WERI-Rb-1 (cell line): ENCODE measurements at regions not wholly inside any gene's neighbourhood (a gene's known extent, or its start where the extent isn't known, plus 50 kb on each side); places are given as distances from the start of the nearest gene placed in this dataset.
"Not testable (repeated sequence)": the region's sequence is repeated elsewhere in the genome, so short reads cannot be mapped to it uniquely, and the experiment has no call there.

Source experiments
- DNase-seq: peaks from one replicate; pipeline ENCODE4 v3.0.0-alpha.2; 2020
- H3K27ac ChIP-seq: fragments of 250-450 bp; sonication (Bioruptor Pico); 2 replicates; pipeline ENCODE4 v1.5.1; 2020; ENCODE audit warnings: mild to moderate bottlenecking, moderate library complexity
- H3K27me3 ChIP-seq: fragments of 250-450 bp; sonication (Bioruptor Pico); 2 replicates; pipeline ENCODE4 v1.5.1; 2021; ENCODE audit warnings: mild to moderate bottlenecking, low read depth, moderate library complexity; ENCODE audit not compliant: insufficient read depth, severe bottlenecking
- H3K36me3 ChIP-seq: fragments of 250-450 bp; sonication (Bioruptor Pico); 2 replicates; pipeline ENCODE4 v1.5.1; 2020; ENCODE audit warnings: mild to moderate bottlenecking, moderate library complexity
- H3K4me3 ChIP-seq: 2 replicates; pipeline ENCODE4 v1.5.1; 2011; ENCODE audit warnings: low read depth, mild to moderate bottlenecking, control low read depth, low read length
- H3K9me3 ChIP-seq: fragments of 250-450 bp; sonication (Bioruptor Pico); 2 replicates; pipeline ENCODE4 v1.5.1; 2021; ENCODE audit warnings: mild to moderate bottlenecking, moderate library complexity; ENCODE audit not compliant: severe bottlenecking
- CTCF ChIP-seq: IDR thresholded peaks from 2 replicates; pipeline ENCODE4 v1.5.1; 2011; ENCODE audit warnings: low read depth, mild to moderate bottlenecking, control low read depth, inconsistent platforms, low read length

GRCh38 chr2:150674283-150674682, 186.8 kb upstream of the RND3 start:
- DNase-seq, result no peak
- Histone ChIP-seq H3K27ac (no peak overlapping the region), H3K9me3 (no peaks in the 10 kb centered on the region), H3K27me3 (no peaks in the 10 kb centered on the region), H3K4me3 (no peak overlapping the region), H3K36me3 (no peaks in the 10 kb centered on the region)
- TF ChIP-seq CTCF, result no peak

GRCh38 chr2:150672311-150672710, 184.8 kb upstream of the RND3 start:
- TF ChIP-seq CTCF, result no peak
- Histone ChIP-seq H3K4me3 (no peak overlapping the region), H3K9me3 (no peaks in the 10 kb centered on the region), H3K36me3 (no peaks in the 10 kb centered on the region), H3K27ac (no peak overlapping the region), H3K27me3 (no peaks in the 10 kb centered on the region)
- DNase-seq, result no peak

- TF ChIP-seq CTCF, result no peak
- H3K27ac ChIP-seq, result no peak overlapping the region
- DNase-seq, result no peak
- no peak overlapping the region for H3K4me3 ChIP-seq
- no peaks in the 10 kb centered on the region for H3K9me3 ChIP-seq
- H3K27me3 ChIP-seq, result no peaks in the 10 kb centered on the region
- no peaks in the 10 kb centered on the region for H3K36me3 ChIP-seq
These were observed 182.0 kb upstream of the RND3 start for GRCh38 chr2:150669492-150669891.

- not testable (repeated sequence) for H3K27ac ChIP-seq, H3K4me3 ChIP-seq, H3K36me3 ChIP-seq, H3K27me3 ChIP-seq, H3K9me3 ChIP-seq, DNase-seq
These were observed 179.6 kb upstream of the RND3 start for GRCh38 chr2:150667039-150667438.

- no peak overlapping the region for H3K27ac ChIP-seq
- H3K27me3 ChIP-seq, result no peaks in the 10 kb centered on the region
- no peak for DNase-seq
- TF ChIP-seq CTCF, result no peak
- no peaks in the 10 kb centered on the region for H3K36me3 ChIP-seq
- H3K4me3 ChIP-seq, result no peak overlapping the region
- H3K9me3 ChIP-seq, result no peaks in the 10 kb centered on the region
These were observed 175.7 kb upstream of the RND3 start for GRCh38 chr2:150663143-150663542.

- H3K9me3 ChIP-seq, result no peaks in the 10 kb centered on the region
- no peak for DNase-seq
- no peak overlapping the region for H3K27ac ChIP-seq
- no peaks in the 10 kb centered on the region for H3K27me3 ChIP-seq
- no peaks in the 10 kb centered on the region for H3K36me3 ChIP-seq
- no peak overlapping the region for H3K4me3 ChIP-seq
- TF ChIP-seq CTCF, result no peak
These were observed 168.5 kb upstream of the RND3 start for GRCh38 chr2:150656002-150656401.
